Adrenal gland (tissue), 5 donors: ENCODE measurements at regions not wholly inside any gene's neighbourhood (a gene's known extent, or its start where the extent isn't known, plus 50 kb on each side); places are given as distances from the start of the nearest gene placed in this dataset.

Experiments
- POLR2A ChIP-seq, 2 donors: fragments of 450-650 bp; IDR thresholded peaks; one replicate each; pipeline ENCODE4 v1.6.1; 2017; ENCODE audit warnings: antibody characterized with exemption in 2 of 2, mild to moderate bottlenecking in 2 of 2, moderate library complexity in 1 of 2
- TF ChIP-seq, protein P1 (sequence below), 6 experiments: fragments of 450-650 bp in 4 of 6; fragments of 200-600 bp in 2 of 6; sonication (generic) in 1 of 6; IDR thresholded peaks; 1 replicate in 5 of 6; 2 replicates in 1 of 6; pipeline versions ENCODE4 v1.5.1 to v1.8.0; 2016 to 2021; ENCODE audit warnings: antibody characterized with exemption in 6 of 6, mild to moderate bottlenecking in 2 of 6, moderate library complexity in 1 of 6
- donor health status: DM: no; HTN: no; CAD: no.

DNA sequence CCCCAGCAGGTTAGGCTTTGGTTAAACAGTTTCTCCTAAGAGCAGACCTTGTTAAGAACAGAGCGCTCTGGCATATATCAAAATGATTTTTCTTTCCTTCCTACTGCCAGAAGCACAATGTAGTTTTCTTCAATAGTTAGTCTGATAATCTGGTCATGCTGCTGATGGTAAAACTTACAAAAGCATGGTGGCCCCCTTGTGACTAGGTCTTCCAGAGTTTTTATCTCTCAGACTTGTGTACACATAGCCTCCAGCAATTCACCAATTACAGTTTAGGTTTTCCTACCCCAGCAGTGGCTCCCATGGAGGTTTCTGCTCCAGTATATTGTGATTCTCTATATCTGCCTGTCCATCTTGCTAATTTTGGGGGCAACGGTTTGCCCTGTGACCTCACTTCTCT, 73.3 kb upstream of the DPH5 start:
- TF ChIP-seq, protein P1, sequence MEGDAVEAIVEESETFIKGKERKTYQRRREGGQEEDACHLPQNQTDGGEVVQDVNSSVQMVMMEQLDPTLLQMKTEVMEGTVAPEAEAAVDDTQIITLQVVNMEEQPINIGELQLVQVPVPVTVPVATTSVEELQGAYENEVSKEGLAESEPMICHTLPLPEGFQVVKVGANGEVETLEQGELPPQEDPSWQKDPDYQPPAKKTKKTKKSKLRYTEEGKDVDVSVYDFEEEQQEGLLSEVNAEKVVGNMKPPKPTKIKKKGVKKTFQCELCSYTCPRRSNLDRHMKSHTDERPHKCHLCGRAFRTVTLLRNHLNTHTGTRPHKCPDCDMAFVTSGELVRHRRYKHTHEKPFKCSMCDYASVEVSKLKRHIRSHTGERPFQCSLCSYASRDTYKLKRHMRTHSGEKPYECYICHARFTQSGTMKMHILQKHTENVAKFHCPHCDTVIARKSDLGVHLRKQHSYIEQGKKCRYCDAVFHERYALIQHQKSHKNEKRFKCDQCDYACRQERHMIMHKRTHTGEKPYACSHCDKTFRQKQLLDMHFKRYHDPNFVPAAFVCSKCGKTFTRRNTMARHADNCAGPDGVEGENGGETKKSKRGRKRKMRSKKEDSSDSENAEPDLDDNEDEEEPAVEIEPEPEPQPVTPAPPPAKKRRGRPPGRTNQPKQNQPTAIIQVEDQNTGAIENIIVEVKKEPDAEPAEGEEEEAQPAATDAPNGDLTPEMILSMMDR (IDR thresholded peaks at IDR 0.05) = no peak
- no peak for TF ChIP-seq POLR2A (IDR thresholded peaks at IDR 0.05)
